GDM1 (cell line): ENCODE measurements at regions not wholly inside any gene's neighbourhood (a gene's known extent, or its start where the extent isn't known, plus 50 kb on each side); places are given as distances from the start of the nearest gene placed in this dataset.

Experiments
- DNase-seq: peaks from one replicate; lab custom pipeline; 2025; lab: John Stamatoyannopoulos, UW

- no peak for DNase-seq
Measured at GRCh38 chr17:79218825-79219200, 144.2 kb downstream of the ENGASE start.

- DNase-seq: no peak
Measured at GRCh38 chr17:79218175-79218824, 143.7 kb downstream of the ENGASE start.

GRCh38 chr17:79217473-79218135 is 143.0 kb downstream of the ENGASE start:
- DNase-seq: no peak

- DNase-seq: no peak
Measured at GRCh38 chr17:79216826-79217225, 142.2 kb downstream of the ENGASE start.

GRCh38 chr17:79216391-79216790 is 141.8 kb downstream of the ENGASE start:
- no peak for DNase-seq

- no peak for DNase-seq
Measured at GRCh38 chr17:79215631-79216030, 141.0 kb downstream of the ENGASE start.

GRCh38 chr17:79214940-79215604 is 140.4 kb downstream of the ENGASE start:
- no peak for DNase-seq

- no peak for DNase-seq
Measured at GRCh38 chr17:79214459-79214858, 139.8 kb downstream of the ENGASE start.

- DNase-seq: no peak
Measured at GRCh38 chr17:79213305-79213704, 138.7 kb downstream of the ENGASE start.

- DNase-seq: no peak
Measured at GRCh38 chr17:79212149-79213087, 137.8 kb downstream of the ENGASE start.

GRCh38 chr17:79211061-79211770 is 136.6 kb downstream of the ENGASE start:
- no peak for DNase-seq

- no peak for DNase-seq
Measured at GRCh38 chr17:79210638-79211037, 136.0 kb downstream of the ENGASE start.

- no peak for DNase-seq
Measured at GRCh38 chr17:79207960-79208359, 133.3 kb downstream of the ENGASE start.

- no peak for DNase-seq
Measured at GRCh38 chr17:79205688-79206205, 131.1 kb downstream of the ENGASE start.

- no peak for DNase-seq
Measured at GRCh38 chr17:79204261-79204660, 129.6 kb downstream of the ENGASE start.

GRCh38 chr17:79203657-79204056 is 129.0 kb downstream of the ENGASE start:
- DNase-seq: no peak

- no peak for DNase-seq
Measured at GRCh38 chr17:79203016-79203415, 128.4 kb downstream of the ENGASE start.

GRCh38 chr17:79202480-79202879 is 127.9 kb downstream of the ENGASE start:
- DNase-seq: no peak

GRCh38 chr17:79201536-79202227 is 127.1 kb downstream of the ENGASE start:
- DNase-seq: no peak

- DNase-seq: no peak
Measured at GRCh38 chr17:79201119-79201518, 126.5 kb downstream of the ENGASE start.

GRCh38 chr17:79196913-79197312 is 122.3 kb downstream of the ENGASE start:
- no peak for DNase-seq
